ENCODE measurements at regions not wholly inside any gene's neighbourhood (a gene's known extent, or its start where the extent isn't known, plus 50 kb on each side); places are given as distances from the start of the nearest gene placed in this dataset.

DNA sequence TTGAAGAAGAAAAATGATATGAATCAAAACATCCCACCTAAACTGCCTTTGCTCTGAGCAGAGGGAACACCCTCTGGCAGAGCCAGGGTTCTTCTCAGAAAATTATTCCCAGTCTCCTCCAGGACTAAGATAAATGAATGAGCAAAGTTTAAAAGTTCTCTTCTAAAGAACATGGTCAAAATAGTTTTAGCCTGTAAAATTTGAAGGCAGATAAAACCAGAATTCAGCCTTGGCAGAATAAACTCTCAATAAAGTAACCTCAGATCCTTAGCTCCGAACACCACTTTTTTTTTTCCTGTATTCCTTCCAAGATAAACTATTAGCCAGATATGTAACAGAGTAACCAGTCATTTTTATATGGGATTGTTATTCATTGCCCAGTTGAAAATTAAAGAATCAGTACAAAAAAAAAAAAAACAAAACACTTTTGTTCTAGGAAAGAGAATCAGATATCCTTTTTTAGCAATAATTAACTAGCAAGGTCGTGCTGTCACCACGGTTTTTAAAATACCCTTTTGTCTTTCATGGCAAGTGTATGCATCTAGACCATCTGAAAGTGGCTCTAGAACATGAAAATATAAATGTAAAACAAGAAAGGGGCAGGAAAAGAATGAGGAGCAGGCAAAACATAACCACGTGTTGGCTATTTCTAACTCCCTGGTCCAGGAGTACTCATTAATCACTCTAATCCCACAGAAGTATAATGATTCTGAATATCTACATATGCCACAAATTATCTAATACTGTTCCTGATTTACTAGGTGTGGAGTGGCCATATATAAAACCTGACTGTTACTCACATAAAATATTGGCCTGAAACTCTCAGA, 60.8 kb downstream of the CAPZA3 start:
- Histone ChIP-seq H4K91ac (ENCODE audit: insufficient read depth, low read depth, low read length) (no peak overlapping the region), H2BK5ac (ENCODE audit: low read depth, low read length, poor library complexity, severe bottlenecking) (no peak overlapping the region), H2AK9ac (replicated peaks; ENCODE audit: low read depth, low read length, poor library complexity) (no peak overlapping the region), H3K4ac (ENCODE audit: low read depth, low read length) (no peak overlapping the region), H3K9me3 (ENCODE audit: control insufficient read depth, insufficient read depth, low read length) (no peaks in the 10 kb centered on the region), H3K9me1 (ENCODE audit: insufficient read depth, low read length) (no peaks in the 10 kb centered on the region), H2AFZ (replicated peaks; ENCODE audit: low read length, poor library complexity) (no peak overlapping the region), H4K20me1 (ENCODE audit: insufficient read depth, low read length) (no peaks in the 10 kb centered on the region), H3K4me1 (ENCODE audit: control insufficient read depth, insufficient read depth, low read length) (no peaks in the 10 kb centered on the region), H3K27ac (ENCODE audit: insufficient read depth, low read length) (no peak overlapping the region), H3K9ac (ENCODE audit: low read depth, low read length) (no peak overlapping the region), H3K36me3 (ENCODE audit: control insufficient read depth, insufficient read depth, low read length) (no peaks in the 10 kb centered on the region), H3K4me3 (ENCODE audit: insufficient read depth, low read depth, low read length) (no peak overlapping the region), H2AK5ac (ENCODE audit: low read depth, low read length) (no peak overlapping the region), H3K18ac (ENCODE audit: low read depth, low read length) (no peak overlapping the region), H3K23ac (ENCODE audit: low read depth, low read length) (no peak overlapping the region), H3K56ac (ENCODE audit: extremely low read depth, insufficient read depth, low read length) (no peak overlapping the region), H2BK15ac (ENCODE audit: low read depth, low read length) (no peak overlapping the region), H4K8ac (ENCODE audit: low read depth in 2 of 2, low read length in 2 of 2) (no peak overlapping the region), H3K79me1 (ENCODE audit: low read depth in 1 of 2, low read length in 2 of 2) (no peaks in the 10 kb centered on the region), H2BK120ac (ENCODE audit: low read depth, low read length) (no peak overlapping the region), H4K5ac (ENCODE audit: low read depth, low read length) (no peak overlapping the region), H3K14ac (replicated peaks; ENCODE audit: low read depth, low read length) (no peak overlapping the region), H3K4me2 (ENCODE audit: low read depth, low read length) (no peak overlapping the region), H3K27me3 (ENCODE audit: control insufficient read depth, insufficient read depth, low read length) (no peaks in the 10 kb centered on the region), H2BK20ac (ENCODE audit: low read depth, low read length) (no peak overlapping the region)
- CTCF ChIA-PET, result no interaction called here
- no TSS peak for BruUV-seq (replicated peaks)
- intact Hi-C loops (cut with micrococcal nuclease), result no loop called here
- no peak for TF ChIP-seq MXI1 (IDR thresholded peaks at IDR 0.05; ENCODE audit: borderline replicate concordance, low read depth, low read length)
- no peak for TF ChIP-seq CHD1 (IDR thresholded peaks at IDR 0.05; ENCODE audit: low read depth, low read length)
- no peak for TF ChIP-seq MAFK (IDR thresholded peaks at IDR 0.05; ENCODE audit: low read depth, low read length)
- TF ChIP-seq FOS (IDR thresholded peaks at IDR 0.05; ENCODE audit: low read depth, low read length), result no peak
- no peak for TF ChIP-seq RFX5 (IDR thresholded peaks at IDR 0.05; ENCODE audit: low read depth, low read length)
- no peak for TF ChIP-seq CEBPB (IDR thresholded peaks at IDR 0.05; ENCODE audit: low read depth, low read length)
- no peak for TF ChIP-seq POLR2A (IDR thresholded peaks at IDR 0.05; ENCODE audit: low read depth, low read length)
- TF ChIP-seq RCOR1 (IDR thresholded peaks at IDR 0.05; ENCODE audit: insufficient replicate concordance, low read length), result no peak
- TF ChIP-seq MAZ (IDR thresholded peaks at IDR 0.05; ENCODE audit: borderline replicate concordance, low read depth, low read length), result no peak
- no peak for TF ChIP-seq CTCF (conservative IDR thresholded peaks at IDR 0.05; ENCODE audit: low read depth, low read length)
- dilution Hi-C loops (cut with HindIII; ENCODE audit: low sequenced_read_pairs, unreplicated experiment), result no loop called here
- no peak for ATAC-seq (ENCODE audit: low read depth)
- no peak for DNase-seq
- whole genome bisulfite sequencing, 2 experiments (ENCODE audit: extremely low coverage in 2 of 2, insufficient read length in 1 of 2), result no CpG with 5 or more reads among the region's 4 CpGs
- in situ Hi-C loops (cut with MboI; ENCODE audit: low sequenced_read_pairs), result no loop called here
- POLR2A ChIA-PET (ENCODE audit: unreplicated experiment), result no interaction called here

All from IMR-90 (cell line).